Fibroblast of pulmonary artery (primary cell): ENCODE measurements at regions not wholly inside any gene's neighbourhood (a gene's known extent, or its start where the extent isn't known, plus 50 kb on each side); places are given as distances from the start of the nearest gene placed in this dataset.

ENCODE experiments used
- DNase-seq: peaks from one replicate; pipeline ENCODE4 v3.0.0-alpha.2; 2010; ENCODE audit warnings: low read depth
- H3K4me3 ChIP-seq: replicated peaks from 2 replicates; pipeline ENCODE4 v1.5.1; 2011; ENCODE audit warnings: low read depth, mild to moderate bottlenecking, control low read depth, low read length, moderate library complexity
- TF ChIP-seq, protein P1 (sequence below): IDR thresholded peaks from 2 replicates; pipeline ENCODE4 v1.5.1; 2011; ENCODE audit warnings: mild to moderate bottlenecking, control low read depth, low read length, inconsistent platforms; ENCODE audit errors: missing control alignments

DNA sequence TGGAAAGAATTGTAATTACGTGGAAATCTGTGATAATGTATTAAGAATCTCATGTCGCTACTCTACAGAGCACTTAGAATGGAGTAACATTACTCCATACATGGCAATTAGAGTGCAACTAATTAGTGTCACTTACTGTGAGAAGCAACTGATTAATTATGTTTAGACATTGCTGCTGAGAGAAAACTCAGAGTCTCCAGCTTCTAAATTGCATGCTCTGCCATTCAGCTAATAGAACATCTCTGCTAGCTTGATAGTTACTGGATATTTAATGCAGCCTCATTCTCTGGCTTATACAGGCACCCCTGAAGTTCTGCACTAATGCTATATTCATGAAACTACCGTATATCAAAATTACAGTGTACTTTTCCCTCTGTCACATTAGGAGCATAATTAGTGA lies 338.4 kb downstream of the ADAMTS20 start:
- H3K4me3 ChIP-seq, result no peak overlapping the region
- TF ChIP-seq, protein P1, sequence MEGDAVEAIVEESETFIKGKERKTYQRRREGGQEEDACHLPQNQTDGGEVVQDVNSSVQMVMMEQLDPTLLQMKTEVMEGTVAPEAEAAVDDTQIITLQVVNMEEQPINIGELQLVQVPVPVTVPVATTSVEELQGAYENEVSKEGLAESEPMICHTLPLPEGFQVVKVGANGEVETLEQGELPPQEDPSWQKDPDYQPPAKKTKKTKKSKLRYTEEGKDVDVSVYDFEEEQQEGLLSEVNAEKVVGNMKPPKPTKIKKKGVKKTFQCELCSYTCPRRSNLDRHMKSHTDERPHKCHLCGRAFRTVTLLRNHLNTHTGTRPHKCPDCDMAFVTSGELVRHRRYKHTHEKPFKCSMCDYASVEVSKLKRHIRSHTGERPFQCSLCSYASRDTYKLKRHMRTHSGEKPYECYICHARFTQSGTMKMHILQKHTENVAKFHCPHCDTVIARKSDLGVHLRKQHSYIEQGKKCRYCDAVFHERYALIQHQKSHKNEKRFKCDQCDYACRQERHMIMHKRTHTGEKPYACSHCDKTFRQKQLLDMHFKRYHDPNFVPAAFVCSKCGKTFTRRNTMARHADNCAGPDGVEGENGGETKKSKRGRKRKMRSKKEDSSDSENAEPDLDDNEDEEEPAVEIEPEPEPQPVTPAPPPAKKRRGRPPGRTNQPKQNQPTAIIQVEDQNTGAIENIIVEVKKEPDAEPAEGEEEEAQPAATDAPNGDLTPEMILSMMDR, result no peak
- DNase-seq, result no peak

GRCh38 chr12:43210485-43211192 lies 341.4 kb downstream of the ADAMTS20 start:
- no peak overlapping the region for H3K4me3 ChIP-seq
- peak; percentile 84 for DNase-seq
- TF ChIP-seq, protein P1, result no peak

- H3K4me3 ChIP-seq, result no peak overlapping the region
- peak; percentile 6 for DNase-seq
These were observed 343.4 kb downstream of the ADAMTS20 start for GRCh38 chr12:43208627-43209026.

GRCh38 chr12:43208221-43208620 lies 343.8 kb downstream of the ADAMTS20 start:
- H3K4me3 ChIP-seq, result no peak overlapping the region
- DNase-seq, result no peak
- TF ChIP-seq, protein P1, result no peak

More at GRCh38 chr12:43208627-43209026, 343.4 kb downstream of the ADAMTS20 start:
- TF ChIP-seq, protein P1, result no peak

DNA sequence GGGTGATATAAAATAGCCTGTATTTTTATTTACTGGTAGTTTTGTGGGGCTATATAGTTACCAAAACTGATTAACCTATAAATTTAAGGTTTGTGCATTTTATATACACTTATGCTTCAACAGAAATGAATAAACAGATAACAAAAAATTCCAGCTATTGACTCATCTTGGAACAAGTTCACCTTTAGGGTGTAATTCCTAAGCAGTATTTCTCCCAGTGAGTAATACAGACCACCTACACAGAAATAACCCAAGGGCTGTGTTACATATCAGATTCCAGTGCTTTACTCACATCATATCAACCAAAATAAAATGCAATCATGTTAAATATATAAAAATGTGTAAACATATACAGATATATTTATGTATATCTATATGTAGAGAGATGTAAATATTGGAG lies 345.6 kb downstream of the ADAMTS20 start:
- TF ChIP-seq, protein P1, result no peak
- peak; percentile 18 for DNase-seq
- H3K4me3 ChIP-seq, result no peak overlapping the region

GRCh38 chr12:43198608-43199007 lies 353.4 kb downstream of the ADAMTS20 start:
- no peak for DNase-seq
- no peak overlapping the region for H3K4me3 ChIP-seq
- TF ChIP-seq, protein P1, result no peak
